GM12873 (cell line): ENCODE measurements at regions not wholly inside any gene's neighbourhood (a gene's known extent, or its start where the extent isn't known, plus 50 kb on each side); places are given as distances from the start of the nearest gene placed in this dataset.

Source experiments
- TF ChIP-seq, protein P1 (sequence below): IDR thresholded peaks from 2 replicates; pipeline ENCODE4 v1.5.1; 2012; ENCODE audit warnings: low read depth, mild to moderate bottlenecking, moderate library complexity, low read length, control low read depth; ENCODE audit not compliant: insufficient read depth; ENCODE audit errors: missing control alignments

DNA sequence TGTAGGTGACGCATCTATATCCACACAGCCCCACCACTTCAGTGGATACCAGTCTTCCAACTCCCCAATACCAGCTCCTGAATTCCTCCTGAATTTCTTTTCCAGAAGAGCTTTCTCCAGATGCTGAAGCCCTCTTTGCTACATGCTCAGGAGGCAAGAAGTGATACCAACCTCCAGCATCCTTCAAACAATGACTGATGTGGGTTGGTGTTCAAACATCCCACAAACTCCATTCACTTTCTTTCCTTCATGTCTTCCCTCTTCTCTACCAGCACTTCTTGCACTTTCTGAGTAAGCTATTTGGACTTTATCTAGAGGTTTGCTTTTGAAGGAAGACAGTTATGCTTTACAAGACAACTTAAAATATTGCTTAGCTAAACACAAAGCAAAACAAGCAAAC lies 179.9 kb upstream of the RORB start:
- TF ChIP-seq, protein P1, sequence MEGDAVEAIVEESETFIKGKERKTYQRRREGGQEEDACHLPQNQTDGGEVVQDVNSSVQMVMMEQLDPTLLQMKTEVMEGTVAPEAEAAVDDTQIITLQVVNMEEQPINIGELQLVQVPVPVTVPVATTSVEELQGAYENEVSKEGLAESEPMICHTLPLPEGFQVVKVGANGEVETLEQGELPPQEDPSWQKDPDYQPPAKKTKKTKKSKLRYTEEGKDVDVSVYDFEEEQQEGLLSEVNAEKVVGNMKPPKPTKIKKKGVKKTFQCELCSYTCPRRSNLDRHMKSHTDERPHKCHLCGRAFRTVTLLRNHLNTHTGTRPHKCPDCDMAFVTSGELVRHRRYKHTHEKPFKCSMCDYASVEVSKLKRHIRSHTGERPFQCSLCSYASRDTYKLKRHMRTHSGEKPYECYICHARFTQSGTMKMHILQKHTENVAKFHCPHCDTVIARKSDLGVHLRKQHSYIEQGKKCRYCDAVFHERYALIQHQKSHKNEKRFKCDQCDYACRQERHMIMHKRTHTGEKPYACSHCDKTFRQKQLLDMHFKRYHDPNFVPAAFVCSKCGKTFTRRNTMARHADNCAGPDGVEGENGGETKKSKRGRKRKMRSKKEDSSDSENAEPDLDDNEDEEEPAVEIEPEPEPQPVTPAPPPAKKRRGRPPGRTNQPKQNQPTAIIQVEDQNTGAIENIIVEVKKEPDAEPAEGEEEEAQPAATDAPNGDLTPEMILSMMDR = no peak

DNA sequence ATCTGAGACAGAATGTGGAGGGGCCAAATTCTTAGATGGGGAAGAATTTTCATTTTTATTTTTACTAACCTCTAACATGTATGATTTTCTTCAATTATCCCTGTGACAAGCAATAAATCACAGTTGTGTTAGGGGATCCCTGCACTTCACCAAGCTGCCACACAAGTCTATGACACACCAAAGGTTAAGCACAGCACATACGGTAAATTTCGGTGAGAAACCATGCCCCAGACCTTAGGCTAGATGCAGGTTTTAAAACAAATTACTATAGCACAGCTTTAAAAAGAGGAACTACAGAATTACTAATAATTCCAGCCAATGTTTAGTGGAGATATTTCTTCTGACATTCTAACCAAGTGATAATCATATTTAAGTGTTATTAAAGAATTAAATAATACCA lies 175.7 kb upstream of the RORB start:
- TF ChIP-seq, protein P1 = no peak

DNA sequence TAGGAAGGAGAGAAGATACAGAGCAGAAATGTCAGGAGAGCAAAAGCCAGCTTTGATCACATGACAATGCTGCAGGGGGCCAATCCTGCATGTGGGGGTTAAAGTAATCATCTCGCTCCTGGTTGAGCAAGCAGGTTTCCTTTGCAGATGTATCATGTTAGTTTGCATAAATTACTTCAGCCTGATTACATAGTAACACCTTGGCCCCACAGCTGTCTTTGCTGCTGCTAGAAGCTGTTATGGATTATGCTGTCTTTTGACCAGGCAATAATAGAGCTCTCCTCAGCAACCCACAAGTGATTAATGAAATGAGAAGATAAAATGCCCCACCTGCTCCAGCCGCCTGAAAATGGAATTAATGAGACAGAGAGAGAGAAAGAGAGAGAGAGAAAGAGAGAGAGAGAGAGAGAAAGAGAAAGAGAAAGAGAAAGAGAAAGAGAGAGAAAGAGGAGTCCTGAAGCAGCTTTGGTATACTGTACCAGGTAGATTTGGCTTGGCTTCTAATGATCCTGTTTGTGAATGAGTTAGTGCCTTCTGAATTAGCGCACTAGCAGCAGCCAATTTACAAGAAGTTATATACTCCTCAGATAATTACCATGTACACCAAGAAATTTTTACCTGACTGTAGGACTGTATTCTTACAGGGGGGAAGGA lies 174.3 kb upstream of the RORB start:
- TF ChIP-seq, protein P1 = no peak

DNA sequence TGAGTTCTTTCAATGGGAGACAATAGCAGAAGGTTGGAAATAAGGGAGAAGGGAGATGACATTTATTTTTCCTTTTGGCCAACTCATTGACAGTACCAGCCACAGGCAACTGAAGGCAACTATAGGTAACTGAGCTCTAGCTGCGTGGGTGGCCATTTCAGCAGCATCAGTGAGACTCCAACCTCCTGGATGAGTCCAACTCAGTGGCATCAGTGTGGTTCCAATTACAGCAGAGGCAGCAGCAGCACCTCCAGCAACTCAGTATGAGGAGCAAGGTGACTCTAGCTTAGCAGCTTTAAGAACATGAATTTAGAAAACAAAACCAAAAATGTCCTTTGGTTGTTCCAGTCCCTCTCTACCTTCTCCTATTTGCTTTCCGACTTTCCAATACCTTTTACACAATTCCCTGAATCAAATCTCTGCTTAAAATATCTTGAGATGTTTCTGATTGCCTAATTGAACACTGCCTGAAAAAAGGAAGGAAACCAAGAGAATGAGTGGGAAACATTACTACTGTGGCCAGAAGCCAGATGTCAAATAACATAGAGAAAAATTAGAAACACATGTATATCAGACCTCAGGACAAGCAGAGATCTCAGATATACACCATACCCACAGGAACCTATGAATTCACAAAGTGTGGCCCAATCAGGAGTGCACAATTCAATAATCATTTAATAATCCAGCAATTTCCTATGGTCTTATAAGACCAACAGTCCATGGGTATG lies 166.5 kb upstream of the RORB start:
- TF ChIP-seq, protein P1 = no peak

DNA sequence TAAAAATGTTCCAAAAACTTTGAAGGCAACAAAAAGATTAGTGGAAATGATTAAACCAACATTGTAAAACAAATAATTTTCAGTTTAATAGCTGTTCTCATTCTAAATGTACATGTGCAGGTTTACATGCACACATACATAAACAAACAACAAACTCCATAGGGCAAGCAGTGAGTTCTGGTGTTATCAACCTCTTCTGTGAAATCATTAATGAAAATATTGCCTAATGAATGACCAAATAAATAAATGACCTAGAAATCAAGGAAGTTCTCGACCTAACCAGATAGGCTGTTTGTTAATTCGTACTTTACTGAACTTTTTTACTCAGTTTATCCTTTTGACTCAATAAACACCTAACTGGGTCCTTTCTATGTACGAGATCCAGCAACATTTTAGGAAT lies 165.5 kb upstream of the RORB start:
- TF ChIP-seq, protein P1 = no peak

DNA sequence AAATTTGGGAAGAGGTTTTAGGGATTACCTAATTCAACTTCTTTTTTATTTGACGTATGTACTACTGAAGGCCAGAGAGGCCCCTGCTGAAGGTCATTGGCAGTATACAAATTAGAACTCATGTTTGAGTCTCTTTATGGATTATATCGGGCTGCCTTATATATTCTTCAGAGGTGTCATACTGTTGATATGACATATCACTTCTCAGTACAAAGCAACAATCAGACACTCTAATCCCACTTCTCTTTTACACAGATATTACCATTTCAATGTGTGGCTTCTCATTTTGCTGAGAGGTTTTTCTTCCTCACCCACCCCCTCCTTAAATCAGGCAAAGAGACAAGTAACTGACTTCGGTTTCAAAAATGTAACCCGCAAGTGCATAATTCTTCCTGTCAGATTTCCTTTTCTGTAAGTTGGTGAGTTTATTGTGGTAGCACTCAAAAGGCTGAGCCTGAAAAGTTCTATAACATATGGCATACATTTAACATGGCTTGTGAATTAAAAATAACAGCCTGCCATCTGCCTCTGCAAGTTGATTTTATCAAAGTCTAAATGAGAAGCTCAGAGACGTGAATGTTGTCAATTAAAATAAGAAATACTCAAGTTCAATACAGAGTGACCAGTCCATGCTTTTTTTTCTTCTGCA lies 163.6 kb upstream of the RORB start:
- TF ChIP-seq, protein P1 = no peak

DNA sequence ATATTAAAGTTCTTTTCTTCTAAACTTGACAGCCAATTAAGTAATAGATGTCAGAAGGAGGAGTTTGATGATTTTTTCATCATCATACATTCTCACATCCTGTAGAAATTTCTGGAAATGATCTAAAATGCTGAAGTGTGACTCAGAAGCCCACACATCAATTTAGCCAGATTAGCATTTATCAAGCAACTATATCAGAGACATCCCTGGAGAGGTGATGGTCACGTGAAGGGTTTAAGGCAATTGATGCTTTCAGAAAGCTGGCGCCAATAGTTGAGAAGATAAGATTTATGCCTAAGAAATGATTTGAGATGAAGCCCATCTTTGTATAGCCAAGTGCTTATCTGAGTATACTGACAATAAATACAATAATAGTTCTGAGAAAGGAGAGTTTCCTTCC lies 162.9 kb upstream of the RORB start:
- TF ChIP-seq, protein P1 = no peak
